SK-N-SH (cell line): ENCODE measurements at regions not wholly inside any gene's neighbourhood (a gene's known extent, or its start where the extent isn't known, plus 50 kb on each side); places are given as distances from the start of the nearest gene placed in this dataset.

Experiments used
- CTCF ChIA-PET: fragments of 300-600, 350-600 bp; formaldehyde crosslinking; extraction: SDS; loops from one replicate; lab custom pipeline; 2021; lab: Yijun Ruan, JAX
- POLR2A ChIA-PET: fragments of 350-600 bp; sonication (Branson Sonifier 250); formaldehyde crosslinking; extraction: SDS; loops from one replicate; lab custom pipeline; 2020; ENCODE audit warnings: antibody characterized with exemption, inconsistent platforms; lab: Yijun Ruan, JAX
- DNase-seq: peaks from one replicate; pipeline ENCODE4 v3.0.0; 2012
- H2AFZ ChIP-seq: fragments of 200-600 bp; sonication (generic); 2 replicates; pipeline ENCODE4 v1.8.1; 2016; ENCODE audit warnings: antibody characterized with exemption, mild to moderate bottlenecking, low read depth
- H3F3A ChIP-seq: fragments of 200-600 bp; sonication (generic); replicated peaks from 2 replicates; pipeline ENCODE3; 2016; ENCODE audit warnings: antibody characterized with exemption, mild to moderate bottlenecking; ENCODE audit not compliant: insufficient read depth
- H3K27ac ChIP-seq, 2 experiments: fragments of 200-500 bp in 1 of 2; fragments of 200-600 bp in 1 of 2; sonication (Bioruptor generic) in 1 of 2; sonication (generic), shearing (Covaris generic) in 1 of 2; 2 replicates each; pipeline versions ENCODE4 v1.5.1 to v1.6.1; 2014 to 2016; ENCODE audit warnings: low read depth in 2 of 2, inconsistent platforms in 1 of 2, low read length in 1 of 2, mild to moderate bottlenecking in 1 of 2, mixed read lengths in 1 of 2
- H3K27me3 ChIP-seq: fragments of 200-600 bp; sonication (generic), shearing (Covaris generic); 2 replicates; pipeline ENCODE4 v1.6.1; 2016; ENCODE audit warnings: mixed run types; ENCODE audit not compliant: insufficient read depth
- H3K36me3 ChIP-seq, 2 experiments: fragments of 200-500 bp in 1 of 2; fragments of 200-600 bp in 1 of 2; sonication (Bioruptor generic) in 1 of 2; sonication (generic) in 1 of 2; replicated peaks in 1 of 2; 2 replicates each; pipeline versions ENCODE3 to v1.5.1; 2014 to 2016; ENCODE audit warnings: low read length in 1 of 2, mild to moderate bottlenecking in 1 of 2; ENCODE audit not compliant: insufficient read depth in 2 of 2, control insufficient read depth in 1 of 2
- H3K4me1 ChIP-seq, 2 experiments: fragments of 200-500 bp in 1 of 2; fragments of 200-600 bp in 1 of 2; sonication (Bioruptor generic) in 1 of 2; sonication (generic), shearing (Covaris generic) in 1 of 2; 2 replicates each; pipeline versions ENCODE4 v1.5.1 to v1.6.1; 2014 to 2016; ENCODE audit warnings: low read depth in 1 of 2, low read length in 1 of 2, mixed run types in 1 of 2; ENCODE audit not compliant: insufficient read depth in 2 of 2, control insufficient read depth in 1 of 2
- H3K4me2 ChIP-seq: fragments of 200-600 bp; sonication (generic), shearing (Covaris generic); 2 replicates; pipeline ENCODE4 v1.6.1; 2017; ENCODE audit warnings: mixed run types
- H3K4me3 ChIP-seq, 2 experiments: fragments of 200-500 bp in 1 of 2; fragments of 200-600 bp in 1 of 2; sonication (Bioruptor generic) in 1 of 2; sonication (generic), shearing (Covaris generic) in 1 of 2; 2 replicates each; pipeline versions ENCODE4 v1.5.1 to v1.8.1; 2014 to 2016; ENCODE audit warnings: low read depth in 2 of 2, inconsistent platforms in 1 of 2, low read length in 1 of 2, mild to moderate bottlenecking in 1 of 2, mixed read lengths in 1 of 2, moderate library complexity in 1 of 2
- H3K79me2 ChIP-seq: fragments of 200-600 bp; sonication (generic); 2 replicates; pipeline ENCODE4 v1.8.1; 2017; ENCODE audit warnings: mild to moderate bottlenecking; ENCODE audit not compliant: insufficient read depth
- H3K9ac ChIP-seq: fragments of 200-600 bp; sonication (generic); 2 replicates; pipeline ENCODE4 v1.6.1; 2017; ENCODE audit warnings: mixed run types
- H3K9me2 ChIP-seq: fragments of 200-600 bp; sonication (generic); 2 replicates; pipeline ENCODE4 v1.6.1; 2017; ENCODE audit warnings: mixed run types
- H3K9me3 ChIP-seq: fragments of 200-600 bp; sonication (generic); 2 replicates; pipeline ENCODE4 v1.6.1; 2017; ENCODE audit warnings: mixed run types, mild to moderate bottlenecking, moderate library complexity
- H4K20me1 ChIP-seq: fragments of 200-600 bp; sonication (generic); 2 replicates; pipeline ENCODE4 v1.6.1; 2017; ENCODE audit warnings: mild to moderate bottlenecking, mixed run types; ENCODE audit not compliant: insufficient read depth
- CHD2 ChIP-seq: fragments of 150-350 bp; IDR thresholded peaks from 2 replicates; pipeline ENCODE4 v1.6.1; 2018; ENCODE audit warnings: low read length; ENCODE audit not compliant: partially characterized antibody
- EZH2phosphoT487 ChIP-seq: fragments of 200-600 bp; sonication (generic); IDR thresholded peaks from 2 replicates; pipeline ENCODE4 v1.6.1; 2017; ENCODE audit warnings: low read depth, mixed run types, mild to moderate bottlenecking, antibody characterized with exemption, moderate library complexity, borderline replicate concordance
- FOSL2 ChIP-seq: IDR thresholded peaks from 2 replicates; pipeline ENCODE4 v1.4.0; 2012; ENCODE audit warnings: low read depth, mild to moderate bottlenecking, moderate library complexity, borderline replicate concordance
- GABPA ChIP-seq: IDR thresholded peaks from 2 replicates; pipeline ENCODE4 v1.4.0; 2012; ENCODE audit warnings: low read depth, mild to moderate bottlenecking
- MXI1 ChIP-seq: IDR thresholded peaks from 2 replicates; pipeline ENCODE4 v1.6.1; 2012; ENCODE audit warnings: mild to moderate bottlenecking, low read depth, low read length, improper control_type of control experiment
- NRF1 ChIP-seq: IDR thresholded peaks from 2 replicates; pipeline ENCODE4 v1.6.1; 2012; ENCODE audit warnings: low read depth, mild to moderate bottlenecking, low read length
- POLR2AphosphoS5 ChIP-seq: IDR thresholded peaks from 2 replicates; pipeline ENCODE4 v1.6.1; 2012; ENCODE audit warnings: low read depth, low read length
- RAD21 ChIP-seq: IDR thresholded peaks from 2 replicates; pipeline ENCODE4 v1.6.1; 2012; ENCODE audit warnings: mild to moderate bottlenecking, low read length
- RFX5 ChIP-seq: IDR thresholded peaks from 2 replicates; pipeline ENCODE4 v1.6.1; 2012; ENCODE audit warnings: mild to moderate bottlenecking, improper control_type of control experiment, low read length
- RXRA ChIP-seq: IDR thresholded peaks from 2 replicates; pipeline ENCODE4 v1.4.0; 2012; ENCODE audit warnings: low read depth, mild to moderate bottlenecking, borderline replicate concordance
- TCF12 ChIP-seq: IDR thresholded peaks from 2 replicates; pipeline ENCODE4 v1.4.0; 2012
- YY1 ChIP-seq: IDR thresholded peaks from 2 replicates; pipeline ENCODE4 v1.4.0; 2012; ENCODE audit warnings: low read depth, mild to moderate bottlenecking
- WGBS: methylation state at CpG from one replicate; pipeline ENCODE4 v1.1.6; 2017; ENCODE audit warnings: low lambda C conversion rate; 5-methylcytosine and 5-hydroxymethylcytosine counted together
- TF ChIP-seq, protein P1 (sequence below): IDR thresholded peaks from 2 replicates; pipeline ENCODE4 v1.4.0; 2012; ENCODE audit warnings: low read depth
- TF ChIP-seq, protein P2 (sequence below): IDR thresholded peaks from 2 replicates; pipeline ENCODE4 v1.4.0; 2012; ENCODE audit warnings: low read depth, borderline replicate concordance
- TF ChIP-seq, protein P3 (sequence below): fragments of 150-350 bp; IDR thresholded peaks from 2 replicates; pipeline ENCODE4 v1.6.1; 2017; ENCODE audit warnings: antibody characterized with exemption, low read length, low read depth, borderline replicate concordance
- TF ChIP-seq, protein P4 (sequence below): IDR thresholded peaks from 2 replicates; pipeline ENCODE4 v1.4.0; 2012; ENCODE audit warnings: low read depth, borderline replicate concordance

DNA sequence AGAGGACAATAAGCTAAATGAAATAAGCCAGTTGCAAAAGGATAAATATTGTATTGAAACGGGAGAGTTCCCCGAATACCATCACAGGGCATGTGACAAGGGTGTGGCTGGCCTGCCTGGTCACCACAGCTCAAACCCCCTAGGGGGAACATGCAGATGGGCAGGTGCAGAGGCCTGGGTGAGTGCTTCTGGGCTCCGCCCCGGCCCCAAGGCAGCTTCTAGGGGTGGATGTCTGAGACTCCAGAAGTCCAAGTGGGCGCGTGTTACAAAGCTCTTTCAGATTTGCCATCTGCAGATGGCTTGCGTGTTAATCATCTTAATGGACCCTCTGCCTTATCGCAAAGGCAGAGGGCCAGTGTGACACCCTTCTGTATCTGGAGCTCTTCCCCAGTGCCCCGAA is 559.2 kb upstream of the IMPG1 start:
- Histone ChIP-seq H3K9ac (no peak overlapping the region), H3K9me3 (no peaks in the 10 kb centered on the region), H2AFZ (no peak overlapping the region; the same call in 1 of the 2 replicates), H3K4me1 (no peaks in the 10 kb centered on the region), H3K9me2 (no peaks in the 10 kb centered on the region), H3F3A (no peaks in the 10 kb centered on the region), H3K36me3 (no peaks in the 10 kb centered on the region), H3K4me2 (no peak overlapping the region), H3K27me3 (no peaks in the 10 kb centered on the region; the same call in 1 of the 2 replicates), H3K4me3 (no peak overlapping the region), H3K27ac (no peak overlapping the region), H4K20me1 (no peaks in the 10 kb centered on the region), H3K79me2 (no peaks in the 10 kb centered on the region)
- ChIA-PET POLR2A (no interaction called here), CTCF (interaction anchor here (0.9 kb wide), 1 partner anchor 53 kb away, joined by 3 read pairs; no protein-coding TSS in a partner anchor)
- DNase-seq, result no peak
- WGBS, result 7% methylated on average over 4 of the region's 9 CpGs
- TF ChIP-seq RXRA, result no peak

DNA sequence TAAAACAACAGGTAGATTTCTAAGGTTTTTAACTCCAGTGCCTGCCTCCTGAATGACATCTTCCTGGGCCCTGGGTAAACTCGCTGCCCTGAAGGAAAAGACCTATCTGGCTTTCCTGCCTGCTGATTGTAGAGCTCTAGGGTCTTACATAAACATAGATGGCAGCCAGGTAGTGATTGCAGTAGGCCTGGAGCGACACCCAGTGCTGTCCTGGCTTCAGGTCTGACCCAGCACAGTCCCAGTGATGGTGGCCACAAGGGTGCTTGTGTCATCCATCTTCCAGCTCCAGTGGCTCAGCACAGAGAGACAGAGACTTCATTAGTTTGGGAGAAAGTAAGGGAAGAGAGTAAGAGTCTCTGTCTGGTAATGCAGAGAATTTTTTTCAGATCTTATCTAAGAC is 542.9 kb upstream of the IMPG1 start:
- CTCF ChIA-PET, result no interaction called here
- WGBS, result 5% methylated on average over 2 of the region's 2 CpGs
- no peaks in the 10 kb centered on the region for H3K79me2 ChIP-seq
- no peaks in the 10 kb centered on the region for H4K20me1 ChIP-seq
- no peak for TF ChIP-seq POLR2AphosphoS5
- no peak for TF ChIP-seq TCF12
- TF ChIP-seq RAD21, result peak; percentile 4; the same call in 1 of the 2 replicates
- TF ChIP-seq CHD2, result no peak
- TF ChIP-seq, protein P1, sequence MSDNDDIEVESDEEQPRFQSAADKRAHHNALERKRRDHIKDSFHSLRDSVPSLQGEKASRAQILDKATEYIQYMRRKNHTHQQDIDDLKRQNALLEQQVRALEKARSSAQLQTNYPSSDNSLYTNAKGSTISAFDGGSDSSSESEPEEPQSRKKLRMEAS, result no peak
- no peak overlapping the region for H3K4me2 ChIP-seq
- no peak overlapping the region for H3K27ac ChIP-seq
- no peaks in the 10 kb centered on the region for H3F3A ChIP-seq
- POLR2A ChIA-PET, result no interaction called here
- H3K4me1 ChIP-seq, result no peaks in the 10 kb centered on the region
- H3K36me3 ChIP-seq, result no peaks in the 10 kb centered on the region
- H3K27me3 ChIP-seq, result no peaks in the 10 kb centered on the region
- H3K9me3 ChIP-seq, result no peaks in the 10 kb centered on the region
- no peak overlapping the region for H2AFZ ChIP-seq
- H3K9ac ChIP-seq, result no peak overlapping the region
- no peaks in the 10 kb centered on the region for H3K9me2 ChIP-seq
- no peak overlapping the region for H3K4me3 ChIP-seq
- DNase-seq, result no peak

DNA sequence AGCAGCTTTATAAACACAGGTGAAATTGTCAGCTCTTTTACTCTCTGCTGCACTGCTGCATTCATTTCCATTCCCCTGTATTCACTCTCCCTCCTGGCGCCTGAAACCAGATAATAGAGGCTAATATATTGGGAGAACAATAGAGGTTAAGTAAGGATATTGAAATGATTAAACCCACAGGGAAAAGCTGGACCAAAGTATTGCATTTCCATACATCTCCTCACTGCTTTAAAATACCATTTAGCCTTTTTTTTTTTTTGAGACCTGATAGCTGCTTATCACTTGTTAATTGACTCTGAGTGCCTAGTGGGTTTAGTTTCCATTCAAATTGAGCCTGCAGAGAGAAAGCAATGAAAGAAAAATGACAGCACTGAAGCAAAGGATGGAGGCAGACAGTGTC is 540.5 kb upstream of the IMPG1 start:
- Histone ChIP-seq H3K79me2 (no peaks in the 10 kb centered on the region), H3K4me3 (no peak overlapping the region), H3K27ac (no peak overlapping the region), H3F3A (no peaks in the 10 kb centered on the region), H3K4me2 (no peak overlapping the region), H3K27me3 (no peaks in the 10 kb centered on the region; the same call in 1 of the 2 replicates), H3K9me2 (no peaks in the 10 kb centered on the region), H3K9me3 (no peaks in the 10 kb centered on the region), H4K20me1 (no peaks in the 10 kb centered on the region), H3K4me1 (no peaks in the 10 kb centered on the region), H3K36me3 (no peaks in the 10 kb centered on the region), H3K9ac (no peak overlapping the region), H2AFZ (no peak overlapping the region)
- CTCF ChIA-PET, result no interaction called here
- TF ChIP-seq, protein P2, sequence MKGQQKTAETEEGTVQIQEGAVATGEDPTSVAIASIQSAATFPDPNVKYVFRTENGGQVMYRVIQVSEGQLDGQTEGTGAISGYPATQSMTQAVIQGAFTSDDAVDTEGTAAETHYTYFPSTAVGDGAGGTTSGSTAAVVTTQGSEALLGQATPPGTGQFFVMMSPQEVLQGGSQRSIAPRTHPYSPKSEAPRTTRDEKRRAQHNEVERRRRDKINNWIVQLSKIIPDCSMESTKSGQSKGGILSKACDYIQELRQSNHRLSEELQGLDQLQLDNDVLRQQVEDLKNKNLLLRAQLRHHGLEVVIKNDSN, result no peak
- TF ChIP-seq YY1 (no peak), FOSL2 (no peak), GABPA (no peak), MXI1 (no peak), EZH2phosphoT487 (no peak), RFX5 (no peak), NRF1 (no peak)
- TF ChIP-seq, protein P3, sequence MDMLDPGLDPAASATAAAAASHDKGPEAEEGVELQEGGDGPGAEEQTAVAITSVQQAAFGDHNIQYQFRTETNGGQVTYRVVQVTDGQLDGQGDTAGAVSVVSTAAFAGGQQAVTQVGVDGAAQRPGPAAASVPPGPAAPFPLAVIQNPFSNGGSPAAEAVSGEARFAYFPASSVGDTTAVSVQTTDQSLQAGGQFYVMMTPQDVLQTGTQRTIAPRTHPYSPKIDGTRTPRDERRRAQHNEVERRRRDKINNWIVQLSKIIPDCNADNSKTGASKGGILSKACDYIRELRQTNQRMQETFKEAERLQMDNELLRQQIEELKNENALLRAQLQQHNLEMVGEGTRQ, result no peak
- TF ChIP-seq, protein P1, result no peak
- TF ChIP-seq, protein P4, sequence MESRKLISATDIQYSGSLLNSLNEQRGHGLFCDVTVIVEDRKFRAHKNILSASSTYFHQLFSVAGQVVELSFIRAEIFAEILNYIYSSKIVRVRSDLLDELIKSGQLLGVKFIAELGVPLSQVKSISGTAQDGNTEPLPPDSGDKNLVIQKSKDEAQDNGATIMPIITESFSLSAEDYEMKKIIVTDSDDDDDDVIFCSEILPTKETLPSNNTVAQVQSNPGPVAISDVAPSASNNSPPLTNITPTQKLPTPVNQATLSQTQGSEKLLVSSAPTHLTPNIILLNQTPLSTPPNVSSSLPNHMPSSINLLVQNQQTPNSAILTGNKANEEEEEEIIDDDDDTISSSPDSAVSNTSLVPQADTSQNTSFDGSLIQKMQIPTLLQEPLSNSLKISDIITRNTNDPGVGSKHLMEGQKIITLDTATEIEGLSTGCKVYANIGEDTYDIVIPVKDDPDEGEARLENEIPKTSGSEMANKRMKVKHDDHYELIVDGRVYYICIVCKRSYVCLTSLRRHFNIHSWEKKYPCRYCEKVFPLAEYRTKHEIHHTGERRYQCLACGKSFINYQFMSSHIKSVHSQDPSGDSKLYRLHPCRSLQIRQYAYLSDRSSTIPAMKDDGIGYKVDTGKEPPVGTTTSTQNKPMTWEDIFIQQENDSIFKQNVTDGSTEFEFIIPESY, result no peak
- WGBS, result 0% methylated on average over 1 of the region's 1 CpG
- POLR2A ChIA-PET, result no interaction called here
- DNase-seq, result no peak
